GM21723 (cell line): ENCODE measurements at regions not wholly inside any gene's neighbourhood (a gene's known extent, or its start where the extent isn't known, plus 50 kb on each side); places are given as distances from the start of the nearest gene placed in this dataset.
"Not testable (repeated sequence)": the region's sequence is repeated elsewhere in the genome, so short reads cannot be mapped to it uniquely, and the experiment has no call there.

ENCODE experiments used
- ATAC-seq: cut with Tn5 transposase; IDR thresholded peaks from one replicate; pipeline ENCODE4 v1.9.1; 2021; ENCODE audit warnings: mild to moderate bottlenecking, moderate library complexity; ENCODE audit not compliant: unreplicated experiment

- ATAC-seq = no peak
Observed at GRCh38 chr14:28375295-28375694, 391.3 kb upstream of the FOXG1 start.

DNA sequence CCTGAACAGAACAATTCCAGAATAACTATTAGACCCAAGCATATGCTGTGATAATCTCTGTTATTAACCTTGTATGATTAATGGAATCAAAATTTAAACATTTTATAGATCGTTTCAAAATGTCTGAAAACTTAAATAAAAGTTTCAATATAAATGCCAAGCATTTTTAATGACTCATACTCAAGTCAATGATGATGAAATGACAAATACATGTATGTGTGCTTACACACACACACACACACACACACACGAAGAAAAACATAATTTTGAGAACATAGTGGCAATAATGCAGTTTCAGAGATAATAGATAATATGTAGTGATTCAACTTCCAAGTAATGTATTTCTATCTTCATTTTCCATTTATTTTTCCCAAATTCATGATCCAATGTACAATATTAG, 384.9 kb upstream of the FOXG1 start:
- no peak for ATAC-seq

- no peak for ATAC-seq
Observed at GRCh38 chr14:28382444-28383190, 384.0 kb upstream of the FOXG1 start.

- no peak for ATAC-seq
Observed at GRCh38 chr14:28398506-28398905, 368.1 kb upstream of the FOXG1 start.

DNA sequence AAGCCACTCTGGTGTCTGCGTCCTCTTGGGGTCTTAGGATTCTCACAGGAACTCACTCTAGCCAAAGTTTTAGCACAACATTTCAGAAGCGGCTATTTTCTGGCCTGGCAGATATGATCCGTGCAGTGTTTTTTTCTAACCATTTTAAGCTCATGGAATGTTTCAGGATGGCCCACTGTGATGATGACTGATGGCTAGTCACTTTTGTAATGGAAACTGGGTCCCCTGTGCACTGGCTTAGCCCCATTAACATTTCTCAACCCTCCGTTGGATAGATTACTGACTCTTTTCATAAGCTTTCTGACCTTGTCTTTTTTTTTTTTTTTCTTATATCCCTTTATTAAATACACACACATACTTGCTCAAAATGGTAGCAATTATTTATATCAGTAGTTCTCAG, 364.9 kb upstream of the FOXG1 start:
- not testable (repeated sequence) for ATAC-seq

- no peak for ATAC-seq
Observed at GRCh38 chr14:28406196-28406595, 360.4 kb upstream of the FOXG1 start.

DNA sequence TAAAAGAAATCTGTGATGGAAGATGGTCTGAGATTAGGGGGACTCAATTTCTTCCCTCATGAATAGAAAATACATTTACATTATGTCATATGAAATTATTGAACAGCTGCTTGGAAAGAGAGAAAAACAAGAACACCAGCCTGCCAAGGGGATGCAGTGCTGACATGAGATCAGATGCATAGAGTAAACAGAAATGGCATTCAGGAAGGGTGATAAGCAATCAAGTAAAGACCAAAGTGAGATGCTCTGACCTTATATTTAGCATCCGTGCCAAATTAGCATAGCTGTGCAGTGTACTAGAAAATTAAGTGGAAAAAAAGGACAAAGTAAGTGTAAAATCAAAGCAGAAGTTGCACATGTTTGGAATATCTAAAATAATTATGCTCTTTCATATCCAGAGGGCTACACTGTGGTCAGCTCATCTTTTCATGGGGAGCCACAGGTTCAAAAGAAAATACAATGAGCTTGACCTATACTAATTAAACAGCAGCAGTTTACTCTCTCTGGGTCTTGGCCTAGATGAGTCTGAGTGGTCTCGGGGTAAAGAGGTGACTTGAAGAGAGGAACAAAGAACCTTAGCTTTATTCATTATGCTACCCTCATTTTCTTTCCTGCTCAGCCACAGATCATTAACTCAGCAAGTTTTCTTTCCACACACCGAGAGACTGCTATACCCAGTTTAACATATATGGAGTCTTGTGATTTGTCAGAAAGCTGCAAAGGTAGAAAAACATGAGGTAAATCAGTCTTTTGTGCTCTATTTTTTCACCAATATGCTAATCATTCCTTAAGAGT, 359.4 kb upstream of the FOXG1 start:
- ATAC-seq = no peak

GRCh38 chr14:28407996-28408395, 358.6 kb upstream of the FOXG1 start:
- no peak for ATAC-seq

DNA sequence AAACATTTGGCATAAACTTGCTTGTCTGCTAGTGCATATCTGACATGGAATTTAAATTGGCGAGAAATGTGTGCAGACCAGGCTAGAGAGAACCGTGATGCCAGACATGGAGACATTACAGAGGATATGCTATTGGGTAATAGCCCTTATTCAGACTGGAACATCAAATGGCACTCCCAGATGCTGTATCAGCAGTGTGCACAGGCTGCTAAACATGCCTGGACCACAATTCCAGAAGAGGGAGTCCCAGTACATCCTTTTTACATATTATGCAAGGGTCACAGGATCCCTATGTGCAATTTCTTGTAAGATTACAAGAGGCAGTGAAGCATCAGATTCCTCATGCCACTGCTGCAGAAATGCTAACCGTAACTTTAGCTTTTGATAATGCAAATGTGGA, 354.5 kb upstream of the FOXG1 start:
- no peak for ATAC-seq

- ATAC-seq = no peak
Observed at GRCh38 chr14:28426960-28427359, 339.6 kb upstream of the FOXG1 start.

- no peak for ATAC-seq
Observed at GRCh38 chr14:28436821-28437220, 329.8 kb upstream of the FOXG1 start.

- no peak for ATAC-seq
Observed at GRCh38 chr14:28461389-28461788, 305.2 kb upstream of the FOXG1 start.

- ATAC-seq = no peak
Observed at GRCh38 chr14:28467611-28468010, 299.0 kb upstream of the FOXG1 start.

GRCh38 chr14:28468191-28469151, 298.1 kb upstream of the FOXG1 start:
- no peak for ATAC-seq

GRCh38 chr14:28482251-28483040, 284.1 kb upstream of the FOXG1 start:
- no peak for ATAC-seq

DNA sequence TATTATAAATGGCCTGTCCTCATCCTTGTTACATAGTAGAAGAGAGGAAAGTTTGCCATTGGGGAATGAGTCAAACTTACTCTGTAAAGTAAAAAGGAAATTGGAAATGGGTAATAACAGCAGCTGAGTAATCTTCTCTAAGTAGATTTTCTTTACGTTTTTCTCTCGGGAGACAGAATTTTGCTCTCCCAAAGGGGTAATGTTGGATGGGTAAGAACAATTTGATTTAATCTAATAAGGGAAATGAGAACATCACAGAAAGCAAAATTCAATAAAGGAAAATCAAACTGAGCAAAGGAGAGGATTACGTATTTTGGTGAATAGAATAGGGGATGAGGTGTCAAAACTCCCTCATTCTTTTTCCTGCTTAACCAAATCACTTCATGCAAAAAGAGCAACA, 283.1 kb upstream of the FOXG1 start:
- no peak for ATAC-seq

GRCh38 chr14:28488684-28489083, 277.9 kb upstream of the FOXG1 start:
- no peak for ATAC-seq

DNA sequence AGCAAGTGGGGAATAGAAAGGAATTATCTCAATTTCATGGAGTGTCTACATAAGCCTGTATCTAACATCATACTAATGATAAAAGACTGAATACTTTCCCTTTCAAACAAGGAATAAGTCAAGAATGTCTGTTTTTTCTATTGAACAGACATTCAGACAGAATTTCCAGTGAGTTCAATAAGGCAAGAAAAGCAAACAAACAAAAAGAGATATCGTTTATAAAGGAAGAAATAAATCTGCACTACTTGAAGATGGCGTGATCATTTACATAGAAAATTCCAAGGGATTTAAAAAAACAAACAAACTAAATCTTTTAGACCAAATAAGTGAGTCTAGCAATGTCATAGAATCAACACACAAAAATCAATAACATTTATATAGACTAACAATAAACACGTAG, 273.1 kb upstream of the FOXG1 start:
- ATAC-seq = no peak

DNA sequence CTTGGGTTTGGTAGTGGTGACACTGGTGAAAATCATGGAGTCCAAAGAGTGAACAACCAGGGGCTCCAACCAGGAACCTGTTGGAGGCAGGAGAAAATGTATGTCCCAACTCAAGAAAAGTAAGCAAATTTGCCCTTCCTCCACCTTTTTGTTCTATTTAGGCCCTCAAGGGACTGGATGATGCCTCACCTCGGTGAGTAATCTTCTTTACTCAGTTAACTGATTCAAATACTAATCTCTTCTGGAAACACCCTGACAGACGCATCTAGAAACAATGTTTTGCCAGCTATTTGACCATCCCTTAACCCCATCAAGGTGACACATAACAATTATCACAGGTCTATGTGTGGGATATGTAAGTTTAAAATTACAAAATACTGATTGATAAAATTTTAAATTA, 272.4 kb upstream of the FOXG1 start:
- no peak for ATAC-seq

DNA sequence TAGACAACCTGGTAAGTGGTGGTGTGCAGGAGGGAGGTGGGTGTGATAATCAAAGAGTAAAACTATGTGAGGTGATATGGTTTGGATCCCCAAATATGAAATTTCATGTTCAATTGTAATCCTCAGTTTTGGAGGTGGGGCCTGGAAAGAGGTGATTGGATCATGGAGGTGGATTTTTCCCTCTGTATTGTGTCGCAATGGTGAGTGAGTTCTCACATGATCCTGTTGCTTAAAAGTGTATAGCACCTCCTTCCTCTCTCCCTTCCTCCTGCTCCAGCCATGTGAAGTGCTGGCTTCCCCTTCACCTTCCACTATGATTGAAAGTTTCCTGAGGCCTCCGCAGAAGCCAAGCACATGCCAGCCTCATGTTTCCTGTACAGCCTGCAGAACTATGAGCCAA, 270.2 kb upstream of the FOXG1 start:
- ATAC-seq = no peak
